MG63 (cell line): ENCODE measurements at regions not wholly inside any gene's neighbourhood (a gene's known extent, or its start where the extent isn't known, plus 50 kb on each side); places are given as distances from the start of the nearest gene placed in this dataset.

Source experiments
- DNase-seq: peaks from one replicate; pipeline ENCODE4 v3.0.0-alpha.2; 2020
- H3K27me3 ChIP-seq: fragments of 250-450 bp; sonication (Bioruptor Pico); 2 replicates; pipeline ENCODE4 v1.5.1; 2020; ENCODE audit warnings: mild to moderate bottlenecking, moderate library complexity
- H3K36me3 ChIP-seq: fragments of 250-450 bp; sonication (Bioruptor Pico); 2 replicates; pipeline ENCODE4 v1.5.1; 2020; ENCODE audit warnings: mild to moderate bottlenecking, moderate library complexity
- H3K4me3 ChIP-seq: fragments of 250-450 bp; sonication (Bioruptor Pico); 2 replicates; pipeline ENCODE4 v1.5.1; 2020; ENCODE audit warnings: mild to moderate bottlenecking, moderate library complexity
- H3K9me3 ChIP-seq: fragments of 250-450 bp; sonication (Bioruptor Pico); 2 replicates; pipeline ENCODE4 v1.5.1; 2020; ENCODE audit warnings: mild to moderate bottlenecking, moderate library complexity

- H3K27me3 ChIP-seq: no peaks in the 10 kb centered on the region
- no peak overlapping the region for H3K4me3 ChIP-seq
- no peaks in the 10 kb centered on the region for H3K9me3 ChIP-seq
- no peaks in the 10 kb centered on the region for H3K36me3 ChIP-seq
- no peak for DNase-seq
Observed at GRCh38 chr7:153445641-153446040, 606.6 kb upstream of the DPP6 start.

- Histone ChIP-seq H3K36me3 (no peaks in the 10 kb centered on the region), H3K27me3 (no peaks in the 10 kb centered on the region)
- no peak for DNase-seq
Observed at GRCh38 chr7:153446490-153446889, 605.7 kb upstream of the DPP6 start.

GRCh38 chr7:153447011-153447410 lies 605.2 kb upstream of the DPP6 start:
- Histone ChIP-seq H3K36me3 (no peaks in the 10 kb centered on the region), H3K9me3 (no peaks in the 10 kb centered on the region), H3K27me3 (no peaks in the 10 kb centered on the region), H3K4me3 (no peak overlapping the region)
- DNase-seq: no peak

More at GRCh38 chr7:153446490-153446889, 605.7 kb upstream of the DPP6 start:
- Histone ChIP-seq H3K9me3 (no peaks in the 10 kb centered on the region), H3K4me3 (no peak overlapping the region)

GRCh38 chr7:153452661-153453060 lies 599.5 kb upstream of the DPP6 start:
- Histone ChIP-seq H3K36me3 (no peaks in the 10 kb centered on the region), H3K27me3 (no peaks in the 10 kb centered on the region), H3K4me3 (no peak overlapping the region), H3K9me3 (no peaks in the 10 kb centered on the region)
- DNase-seq: no peak

GRCh38 chr7:153454306-153454705 lies 597.9 kb upstream of the DPP6 start:
- H3K4me3 ChIP-seq: no peak overlapping the region
- H3K36me3 ChIP-seq: no peaks in the 10 kb centered on the region
- H3K27me3 ChIP-seq: no peaks in the 10 kb centered on the region
- H3K9me3 ChIP-seq: no peaks in the 10 kb centered on the region
- DNase-seq: no peak

- Histone ChIP-seq H3K27me3 (no peaks in the 10 kb centered on the region), H3K9me3 (no peaks in the 10 kb centered on the region), H3K4me3 (no peak overlapping the region), H3K36me3 (no peaks in the 10 kb centered on the region)
- DNase-seq: peak; percentile 39
Observed at GRCh38 chr7:153457746-153458145, 594.5 kb upstream of the DPP6 start.

- Histone ChIP-seq H3K9me3 (no peaks in the 10 kb centered on the region), H3K36me3 (no peaks in the 10 kb centered on the region), H3K4me3 (no peak overlapping the region), H3K27me3 (no peaks in the 10 kb centered on the region)
- DNase-seq: no peak
Observed at GRCh38 chr7:153470004-153470671, 582.1 kb upstream of the DPP6 start.

GRCh38 chr7:153472516-153472915 lies 579.7 kb upstream of the DPP6 start:
- DNase-seq: no peak
- Histone ChIP-seq H3K9me3 (no peaks in the 10 kb centered on the region), H3K27me3 (no peaks in the 10 kb centered on the region), H3K4me3 (no peak overlapping the region), H3K36me3 (no peaks in the 10 kb centered on the region)

GRCh38 chr7:153473185-153473584 lies 579.0 kb upstream of the DPP6 start:
- no peak overlapping the region for H3K4me3 ChIP-seq
- H3K9me3 ChIP-seq: no peaks in the 10 kb centered on the region
- DNase-seq: peak; percentile 65
- H3K27me3 ChIP-seq: no peaks in the 10 kb centered on the region
- H3K36me3 ChIP-seq: no peaks in the 10 kb centered on the region

GRCh38 chr7:153475239-153475638 lies 577.0 kb upstream of the DPP6 start:
- Histone ChIP-seq H3K9me3 (no peaks in the 10 kb centered on the region), H3K27me3 (no peaks in the 10 kb centered on the region), H3K4me3 (no peak overlapping the region), H3K36me3 (no peaks in the 10 kb centered on the region)
- DNase-seq: no peak

- peak; percentile 30 for DNase-seq
- Histone ChIP-seq H3K36me3 (no peaks in the 10 kb centered on the region), H3K4me3 (no peak overlapping the region), H3K9me3 (no peaks in the 10 kb centered on the region), H3K27me3 (no peaks in the 10 kb centered on the region)
Observed at GRCh38 chr7:153476166-153476565, 576.0 kb upstream of the DPP6 start.

- no peak overlapping the region for H3K4me3 ChIP-seq
- no peak for DNase-seq
- no peaks in the 10 kb centered on the region for H3K27me3 ChIP-seq
- no peaks in the 10 kb centered on the region for H3K9me3 ChIP-seq
- no peaks in the 10 kb centered on the region for H3K36me3 ChIP-seq
Observed at GRCh38 chr7:153496257-153496656, 555.9 kb upstream of the DPP6 start.

- H3K36me3 ChIP-seq: no peaks in the 10 kb centered on the region
- H3K4me3 ChIP-seq: no peak overlapping the region
- no peaks in the 10 kb centered on the region for H3K9me3 ChIP-seq
- no peak for DNase-seq
- H3K27me3 ChIP-seq: no peaks in the 10 kb centered on the region
Observed at GRCh38 chr7:153503093-153503492, 549.1 kb upstream of the DPP6 start.

- Histone ChIP-seq H3K4me3 (no peak overlapping the region), H3K9me3 (no peaks in the 10 kb centered on the region), H3K27me3 (no peaks in the 10 kb centered on the region), H3K36me3 (no peaks in the 10 kb centered on the region)
- no peak for DNase-seq
Observed at GRCh38 chr7:153504288-153505075, 547.7 kb upstream of the DPP6 start.

GRCh38 chr7:153507885-153508284 lies 544.3 kb upstream of the DPP6 start:
- Histone ChIP-seq H3K4me3 (no peak overlapping the region), H3K27me3 (no peaks in the 10 kb centered on the region), H3K9me3 (no peaks in the 10 kb centered on the region), H3K36me3 (no peaks in the 10 kb centered on the region)
- DNase-seq: no peak

- DNase-seq: no peak
- Histone ChIP-seq H3K36me3 (no peaks in the 10 kb centered on the region), H3K4me3 (no peak overlapping the region), H3K27me3 (no peaks in the 10 kb centered on the region), H3K9me3 (no peaks in the 10 kb centered on the region)
Observed at GRCh38 chr7:153509768-153510167, 542.4 kb upstream of the DPP6 start.

- H3K27me3 ChIP-seq: no peaks in the 10 kb centered on the region
- no peak overlapping the region for H3K4me3 ChIP-seq
- H3K36me3 ChIP-seq: no peaks in the 10 kb centered on the region
- DNase-seq: no peak
- H3K9me3 ChIP-seq: no peaks in the 10 kb centered on the region
Observed at GRCh38 chr7:153510674-153511073, 541.5 kb upstream of the DPP6 start.

- H3K4me3 ChIP-seq: no peak overlapping the region
Observed at GRCh38 chr7:153514032-153514431, 538.2 kb upstream of the DPP6 start.

More at GRCh38 chr7:153514032-153514431, 538.2 kb upstream of the DPP6 start:
- no peaks in the 10 kb centered on the region for H3K27me3 ChIP-seq
- no peaks in the 10 kb centered on the region for H3K36me3 ChIP-seq
- DNase-seq: no peak
- H3K9me3 ChIP-seq: no peaks in the 10 kb centered on the region
